SU-DHL-6 (cell line): ENCODE measurements at regions not wholly inside any gene's neighbourhood (a gene's known extent, or its start where the extent isn't known, plus 50 kb on each side); places are given as distances from the start of the nearest gene placed in this dataset.

ENCODE experiments used
- CTCF ChIP-seq: fragments of 200-600 bp; sonication (generic); IDR thresholded peaks from one replicate; pipeline ENCODE4 v1.5.1; 2017; ENCODE audit warnings: antibody characterized with exemption, mild to moderate bottlenecking, low read length, moderate library complexity; ENCODE audit not compliant: insufficient read depth, poor library complexity, severe bottlenecking
- EZH2phosphoT487 ChIP-seq: fragments of 200-600 bp; sonication (generic), shearing (Covaris generic); conservative IDR thresholded peaks from 2 replicates; pipeline ENCODE4 v1.6.1; 2018; ENCODE audit warnings: mild to moderate bottlenecking, antibody characterized with exemption, low read length, moderate library complexity, mixed read lengths

DNA sequence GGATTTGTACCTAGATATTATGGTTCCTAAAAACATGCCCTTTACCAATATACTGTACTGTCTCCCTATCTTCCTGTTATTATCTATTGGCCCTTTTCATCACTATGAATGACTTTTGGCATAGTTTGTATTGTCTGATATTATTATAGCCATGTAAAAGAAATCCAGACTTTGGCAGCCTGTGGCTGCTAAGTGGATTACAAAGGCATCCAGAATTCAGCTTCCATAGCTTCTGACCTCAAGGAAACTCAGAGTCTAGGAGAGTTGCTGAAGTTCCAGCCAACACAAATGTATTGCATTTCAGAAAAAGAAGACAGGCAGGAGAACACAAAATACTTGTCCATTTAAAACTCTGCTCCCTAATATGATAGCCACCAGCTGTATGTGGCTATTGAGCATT is 319.2 kb upstream of the MPDZ start:
- TF ChIP-seq CTCF: no peak
- no peak for TF ChIP-seq EZH2phosphoT487
